ENCODE measurements at regions not wholly inside any gene's neighbourhood (a gene's known extent, or its start where the extent isn't known, plus 50 kb on each side); places are given as distances from the start of the nearest gene placed in this dataset.
A peak's percentile ranks its signal among the peaks of the same experiment; 100 is the strongest.

DNA sequence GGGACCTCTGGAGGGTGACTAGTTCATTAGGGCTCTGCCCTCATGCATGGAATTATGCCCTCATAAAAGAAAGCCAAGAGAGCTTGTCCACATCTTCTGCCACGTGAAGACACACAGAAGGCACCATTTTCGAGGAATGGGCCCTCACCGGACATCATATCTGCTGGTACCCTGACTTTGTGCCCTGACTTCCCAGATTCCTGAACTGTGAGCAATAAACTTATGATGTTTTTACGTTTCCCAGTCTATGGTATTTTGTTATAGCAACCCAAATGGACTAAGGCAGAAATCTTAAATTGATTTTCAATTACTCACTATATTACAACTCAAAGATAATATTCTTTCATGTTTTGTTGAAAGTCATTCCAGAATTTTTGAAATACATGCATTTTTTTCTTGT, 163.8 kb upstream of the PAPPA start:
- WGBS, 2 donors: 74 to 83% methylated on average over 4 of the region's 4 CpGs
- Histone ChIP-seq H3K27ac (no peak overlapping the region), H3K4me3 (no peak overlapping the region), H3K4me1 (no peaks in the 10 kb centered on the region), H3K9me3 (no peaks in the 10 kb centered on the region), H3K27me3 (no peaks in the 10 kb centered on the region), H3K36me3 (no peaks in the 10 kb centered on the region)
- DNase-seq (no peak), ATAC-seq (ENCODE audit: low FRiP score in 2 of 2) (no peak)
- TF ChIP-seq EP300 (IDR thresholded peaks at IDR 0.05) (no peak), POLR2AphosphoS5 (IDR thresholded peaks at IDR 0.05) (no peak), POLR2A (IDR thresholded peaks at IDR 0.05) (no peak), CTCF (IDR thresholded peaks at IDR 0.05) (no peak)

DNA sequence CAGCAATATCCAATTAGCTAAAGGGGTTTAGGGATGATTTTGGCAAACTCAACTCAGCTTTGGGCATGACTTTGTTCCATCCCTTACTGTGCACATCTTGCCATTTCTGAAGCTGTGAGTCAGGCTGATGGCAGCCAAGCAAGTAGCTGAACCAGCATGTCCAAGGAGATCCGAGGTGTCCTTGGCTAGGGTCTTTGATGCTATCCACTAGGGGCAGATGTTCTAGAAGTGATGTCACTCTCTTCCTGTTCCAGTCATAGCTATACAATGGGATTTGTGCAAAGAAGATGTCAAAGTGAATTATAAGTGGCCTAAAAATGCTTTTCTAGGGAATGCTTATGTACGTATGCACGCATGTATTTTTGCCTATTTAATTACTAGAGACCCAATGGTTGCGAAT, 160.8 kb upstream of the PAPPA start:
- ATAC-seq (ENCODE audit: low FRiP score in 2 of 2) (no peak), DNase-seq (no peak)
- H3K27me3 ChIP-seq: no peaks in the 10 kb centered on the region
- H3K4me1 ChIP-seq: peaks cover 0 to 4% (median 0%) of the 10 kb centered on the region in 4 donors
- H3K4me3 ChIP-seq: no peak overlapping the region
- H3K9me3 ChIP-seq: no peaks in the 10 kb centered on the region
- WGBS, 2 donors: 77 to 87% methylated on average over 4 of the region's 4 CpGs
- no peaks in the 10 kb centered on the region for H3K36me3 ChIP-seq
- no peak overlapping the region for H3K27ac ChIP-seq
- no peak for TF ChIP-seq CTCF (IDR thresholded peaks at IDR 0.05)
- TF ChIP-seq EP300 (IDR thresholded peaks at IDR 0.05): no peak
- no peak for TF ChIP-seq POLR2A (IDR thresholded peaks at IDR 0.05)
- TF ChIP-seq POLR2AphosphoS5 (IDR thresholded peaks at IDR 0.05): no peak

DNA sequence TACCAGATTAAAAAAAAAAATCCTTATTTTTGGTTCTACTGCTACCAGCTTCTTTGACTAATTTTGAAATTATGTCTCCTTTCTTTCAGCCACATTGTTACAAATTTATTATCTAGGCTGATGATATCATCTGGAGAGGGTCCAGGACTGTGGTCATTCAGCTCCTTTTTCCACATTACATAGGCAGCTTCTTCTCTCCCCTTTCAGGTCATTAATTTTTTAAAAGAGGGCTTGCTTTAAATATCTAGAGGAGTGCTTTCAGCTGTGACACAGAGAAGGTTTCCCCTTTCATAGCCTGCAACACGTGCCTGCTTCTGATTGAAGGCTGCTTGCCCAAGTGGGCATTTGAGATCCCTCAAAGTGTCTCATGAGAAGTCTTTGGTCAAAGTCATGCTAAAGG, 155.7 kb upstream of the PAPPA start:
- H3K4me3 ChIP-seq: no peak overlapping the region
- DNase-seq (no peak), ATAC-seq (ENCODE audit: low FRiP score in 2 of 2) (peak in 1 of 2 donors; percentile 79)
- no peaks in the 10 kb centered on the region for H3K36me3 ChIP-seq
- WGBS, 2 donors: 37 to 85% methylated on average over 1 of the region's 1 CpG
- H3K9me3 ChIP-seq: no peaks in the 10 kb centered on the region
- no peaks in the 10 kb centered on the region for H3K27me3 ChIP-seq
- peaks cover 0 to 4% (median 0%) of the 10 kb centered on the region in 4 donors for H3K4me1 ChIP-seq
- no peak overlapping the region for H3K27ac ChIP-seq
- TF ChIP-seq CTCF (IDR thresholded peaks at IDR 0.05): no peak
- TF ChIP-seq EP300 (IDR thresholded peaks at IDR 0.05): no peak
- TF ChIP-seq POLR2A (IDR thresholded peaks at IDR 0.05): no peak
- no peak for TF ChIP-seq POLR2AphosphoS5 (IDR thresholded peaks at IDR 0.05)

- Histone ChIP-seq H3K36me3 (no peaks in the 10 kb centered on the region), H3K4me3 (no peak overlapping the region), H3K27me3 (no peaks in the 10 kb centered on the region), H3K4me1 (peaks cover 0 to 4% (median 0%) of the 10 kb centered on the region in 4 donors), H3K9me3 (no peaks in the 10 kb centered on the region), H3K27ac (no peak overlapping the region)
- no peak for ATAC-seq (ENCODE audit: low FRiP score in 2 of 2)
- no peak for DNase-seq
- TF ChIP-seq POLR2AphosphoS5 (IDR thresholded peaks at IDR 0.05) (no peak), POLR2A (IDR thresholded peaks at IDR 0.05) (no peak), CTCF (IDR thresholded peaks at IDR 0.05) (no peak), EP300 (IDR thresholded peaks at IDR 0.05) (no peak)
Observed at GRCh38 chr9:115998666-115999065, 154.9 kb upstream of the PAPPA start.

DNA sequence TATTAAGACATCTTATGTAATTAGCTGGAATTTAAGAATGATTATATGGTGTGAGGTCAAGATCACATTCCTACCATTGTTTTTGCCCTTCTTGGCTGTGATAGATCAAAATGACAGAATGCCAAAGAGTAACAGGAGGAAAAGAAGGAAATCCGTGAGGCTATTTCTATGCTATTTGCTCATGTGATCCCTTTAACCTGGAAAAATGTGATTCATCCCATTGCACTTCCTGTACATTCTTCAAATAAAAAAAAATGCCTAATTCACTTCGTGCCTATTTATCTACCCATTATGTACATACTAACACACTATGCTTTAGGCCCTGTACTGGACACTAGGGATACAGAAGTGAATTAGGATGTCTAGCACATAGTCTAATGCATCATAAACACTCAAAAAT, 154.1 kb upstream of the PAPPA start:
- ATAC-seq (ENCODE audit: low FRiP score in 2 of 2) (no peak), DNase-seq (no peak)
- 68 to 72% methylated on average over 2 of the region's 2 CpGs for WGBS, 2 donors
- Histone ChIP-seq H3K4me3 (no peak overlapping the region), H3K9me3 (no peaks in the 10 kb centered on the region), H3K36me3 (no peaks in the 10 kb centered on the region), H3K27ac (no peak overlapping the region), H3K27me3 (no peaks in the 10 kb centered on the region), H3K4me1 (peaks cover 0 to 4% (median 0%) of the 10 kb centered on the region in 4 donors)
- TF ChIP-seq CTCF (IDR thresholded peaks at IDR 0.05): no peak
- no peak for TF ChIP-seq POLR2AphosphoS5 (IDR thresholded peaks at IDR 0.05)
- no peak for TF ChIP-seq EP300 (IDR thresholded peaks at IDR 0.05)
- no peak for TF ChIP-seq POLR2A (IDR thresholded peaks at IDR 0.05)

Data from upper lobe of left lung (tissue), 6 donors.